Mesenchymal stem cell (in vitro differentiated cells and primary cell): ENCODE measurements at regions not wholly inside any gene's neighbourhood (a gene's known extent, or its start where the extent isn't known, plus 50 kb on each side); places are given as distances from the start of the nearest gene placed in this dataset.
A peak's percentile ranks its signal among the peaks of the same experiment; 100 is the strongest.

ENCODE experiments used
- DNase-seq: peaks from one replicate; pipeline ENCODE4 v3.0.0-alpha.2; 2013
- H2AFZ ChIP-seq: one replicate; pipeline ENCODE4 v1.6.1; 2013; ENCODE audit warnings: low read depth, mild to moderate bottlenecking, control low read depth, inconsistent platforms, low read length, moderate library complexity
- H2AK5ac ChIP-seq: 2 replicates; pipeline ENCODE4 v1.6.1; 2013; ENCODE audit warnings: low read length, moderate library complexity, mild to moderate bottlenecking, inconsistent platforms; ENCODE audit not compliant: severe bottlenecking
- H2BK120ac ChIP-seq: one replicate; pipeline ENCODE4 v1.6.1; 2013; ENCODE audit warnings: low read depth, mild to moderate bottlenecking, inconsistent platforms, low read length, moderate library complexity
- H2BK12ac ChIP-seq, 2 experiments: one replicate each; pipeline ENCODE4 v1.6.1; 2013; ENCODE audit warnings: inconsistent platforms in 2 of 2, low read length in 2 of 2, mild to moderate bottlenecking in 2 of 2, moderate library complexity in 2 of 2, control low read depth in 1 of 2
- H2BK15ac ChIP-seq: one replicate; pipeline ENCODE4 v1.6.1; 2013; ENCODE audit warnings: mild to moderate bottlenecking, low read depth, inconsistent platforms; ENCODE audit not compliant: poor library complexity, severe bottlenecking
- H2BK5ac ChIP-seq: 2 replicates; pipeline ENCODE4 v1.6.1; 2013; ENCODE audit warnings: low read depth, mild to moderate bottlenecking, low read length, control low read depth, inconsistent platforms; ENCODE audit not compliant: poor library complexity, severe bottlenecking
- H3K14ac ChIP-seq, 2 experiments: one replicate each; pipeline ENCODE4 v1.6.1; 2013; ENCODE audit warnings: inconsistent platforms in 2 of 2, low read length in 2 of 2, control low read depth in 1 of 2, mild to moderate bottlenecking in 1 of 2, moderate library complexity in 1 of 2
- H3K18ac ChIP-seq, 2 experiments: one replicate each; pipeline ENCODE4 v1.6.1; 2013; ENCODE audit warnings: inconsistent platforms in 2 of 2, low read length in 2 of 2, control low read depth in 1 of 2, low read depth in 1 of 2, mild to moderate bottlenecking in 1 of 2
- H3K23ac ChIP-seq, 2 experiments: one replicate each; pipeline ENCODE4 v1.6.1; 2013; ENCODE audit warnings: inconsistent platforms in 2 of 2, low read length in 2 of 2, mild to moderate bottlenecking in 2 of 2, moderate library complexity in 2 of 2, control low read depth in 1 of 2
- H3K27ac ChIP-seq: 2 replicates; pipeline ENCODE4 v1.5.1; 2013; ENCODE audit warnings: mild to moderate bottlenecking, moderate library complexity, low read length, control low read depth, inconsistent platforms; ENCODE audit not compliant: poor library complexity, severe bottlenecking
- H3K27me3 ChIP-seq, 2 experiments: 2 replicates each; pipeline versions ENCODE4 v1.6.1 to v1.7.0; 2013; ENCODE audit warnings: low read length in 2 of 2, mild to moderate bottlenecking in 2 of 2, moderate library complexity in 2 of 2, control low read depth in 1 of 2, inconsistent platforms in 1 of 2; ENCODE audit not compliant: control insufficient read depth in 1 of 2, insufficient read depth in 1 of 2
- H3K36me3 ChIP-seq, 2 experiments: 2 replicates each; pipeline versions ENCODE4 v1.6.1 to v1.7.0; 2013; ENCODE audit warnings: low read length in 2 of 2, control low read depth in 1 of 2, inconsistent platforms in 1 of 2, low read depth in 1 of 2, mild to moderate bottlenecking in 1 of 2; ENCODE audit not compliant: insufficient read depth in 2 of 2, control insufficient read depth in 1 of 2
- H3K4ac ChIP-seq, 2 experiments: one replicate each; pipeline ENCODE4 v1.6.1; 2013; ENCODE audit warnings: inconsistent platforms in 2 of 2, low read length in 2 of 2, mild to moderate bottlenecking in 2 of 2, moderate library complexity in 2 of 2, control low read depth in 1 of 2, low read depth in 1 of 2
- H3K4me1 ChIP-seq: 2 replicates; pipeline ENCODE4 v1.6.1; 2013; ENCODE audit warnings: low read depth, low read length, control low read depth; ENCODE audit not compliant: control insufficient read depth, insufficient read depth
- H3K4me2 ChIP-seq: 2 replicates; pipeline ENCODE4 v1.6.1; 2013; ENCODE audit warnings: low read length, mild to moderate bottlenecking, inconsistent platforms; ENCODE audit not compliant: poor library complexity, severe bottlenecking
- H3K4me3 ChIP-seq, 2 experiments: 2 replicates each; pipeline versions ENCODE4 v1.5.1 to v1.7.0; 2013; ENCODE audit warnings: low read length in 2 of 2, mild to moderate bottlenecking in 2 of 2, control low read depth in 1 of 2, low read depth in 1 of 2; ENCODE audit not compliant: insufficient read depth in 1 of 2
- H3K79me1 ChIP-seq: replicated peaks from 2 replicates; pipeline ENCODE4 v1.6.1; 2013; ENCODE audit warnings: mild to moderate bottlenecking, control low read depth, low read length, inconsistent platforms; ENCODE audit not compliant: poor library complexity, severe bottlenecking
- H3K9ac ChIP-seq: 2 replicates; pipeline ENCODE4 v1.7.0; 2013; ENCODE audit warnings: mild to moderate bottlenecking, low read length, moderate library complexity
- H3K9me3 ChIP-seq: 2 replicates; pipeline ENCODE4 v1.7.0; 2013; ENCODE audit warnings: mild to moderate bottlenecking, low read length; ENCODE audit not compliant: control insufficient read depth
- H4K8ac ChIP-seq: one replicate; pipeline ENCODE4 v1.6.1; 2013; ENCODE audit warnings: inconsistent platforms, mild to moderate bottlenecking, low read length, moderate library complexity
- H4K91ac ChIP-seq: one replicate; pipeline ENCODE4 v1.6.1; 2013; ENCODE audit warnings: mild to moderate bottlenecking, low read length, inconsistent platforms
- WGBS: methylation state at CpG from one replicate; pipeline ENCODE4 v1.1.7; 2013; ENCODE audit warnings: mixed read lengths; 5-methylcytosine and 5-hydroxymethylcytosine counted together

GRCh38 chr10:30738416-30738815, 108.9 kb upstream of the LYZL2 start:
- peak overlapping the region; percentile 29 to 71 for H3K18ac ChIP-seq
- H3K9ac ChIP-seq = no peak overlapping the region
- no peaks in the 10 kb centered on the region for H3K27me3 ChIP-seq
- peak overlapping the region; percentile 24 for H2AK5ac ChIP-seq
- H3K36me3 ChIP-seq = no peaks in the 10 kb centered on the region
- H2BK120ac ChIP-seq = no peak overlapping the region
- H3K4me3 ChIP-seq = no peak overlapping the region
- H3K4me2 ChIP-seq = no peak overlapping the region
- H3K4me1 ChIP-seq = peaks cover 3% of the 10 kb centered on the region
- H2BK15ac ChIP-seq = no peak overlapping the region
- H2BK5ac ChIP-seq = no peak overlapping the region
- peak overlapping the region; percentile 14 for H4K91ac ChIP-seq
- no peak overlapping the region for H2AFZ ChIP-seq
- WGBS = 90% methylated on average over 4 of the region's 4 CpGs
- peak overlapping the region in 1 of 2 experiments; percentile 13 for H3K4ac ChIP-seq
- no peak overlapping the region for H3K27ac ChIP-seq
- H3K23ac ChIP-seq = no peak overlapping the region
- DNase-seq = no peak
- peak overlapping the region; percentile 64 to 73 for H2BK12ac ChIP-seq
- H4K8ac ChIP-seq = no peak overlapping the region
- no peak overlapping the region for H3K14ac ChIP-seq
- no peaks in the 10 kb centered on the region for H3K9me3 ChIP-seq
- no peaks in the 10 kb centered on the region for H3K79me1 ChIP-seq

- Histone ChIP-seq H4K8ac (no peak overlapping the region), H3K9me3 (no peaks in the 10 kb centered on the region), H3K18ac (peak overlapping the region; percentile 58 to 71), H3K4me1 (peaks cover 3% of the 10 kb centered on the region), H2AFZ (no peak overlapping the region), H3K4me2 (no peak overlapping the region), H3K9ac (peak overlapping the region; percentile 62), H4K91ac (peak overlapping the region; percentile 52), H3K4me3 (no peak overlapping the region), H3K36me3 (no peaks in the 10 kb centered on the region), H2BK15ac (peak overlapping the region; percentile 39), H3K27me3 (no peaks in the 10 kb centered on the region), H2BK120ac (peak overlapping the region; percentile 82), H3K79me1 (no peaks in the 10 kb centered on the region), H3K4ac (peak overlapping the region; percentile 13 to 95), H2AK5ac (peak overlapping the region; percentile 24), H3K23ac (no peak overlapping the region), H2BK12ac (peak overlapping the region; percentile 64 to 73), H3K27ac (no peak overlapping the region), H3K14ac (peak overlapping the region in 1 of 2 experiments; percentile 9), H2BK5ac (no peak overlapping the region)
- 98% methylated on average over 11 of the region's 11 CpGs for WGBS
- no peak for DNase-seq
These were observed 108.4 kb upstream of the LYZL2 start for GRCh38 chr10:30737931-30738391.

GRCh38 chr10:30736685-30737232, 107.2 kb upstream of the LYZL2 start:
- Histone ChIP-seq H3K4me1 (peaks cover 3% of the 10 kb centered on the region), H4K91ac (no peak overlapping the region), H2BK120ac (peak overlapping the region; percentile 94), H4K8ac (no peak overlapping the region), H3K23ac (no peak overlapping the region), H3K27me3 (no peaks in the 10 kb centered on the region), H3K18ac (peak overlapping the region in 1 of 2 experiments; percentile 97), H2BK12ac (peak overlapping the region; percentile 28 to 85), H2AFZ (no peak overlapping the region), H3K4me2 (no peak overlapping the region), H2AK5ac (no peak overlapping the region), H3K9ac (peak overlapping the region; percentile 81), H3K14ac (no peak overlapping the region), H3K4me3 (no peak overlapping the region), H3K79me1 (no peaks in the 10 kb centered on the region), H3K36me3 (no peaks in the 10 kb centered on the region), H2BK15ac (no peak overlapping the region), H3K4ac (no peak overlapping the region), H3K27ac (peak overlapping the region; percentile 90), H3K9me3 (peaks cover 3% of the 10 kb centered on the region), H2BK5ac (peak overlapping the region; percentile 90)
- 3% methylated on average over 9 of the region's 10 CpGs for WGBS
- DNase-seq = peak; percentile 100

- peak overlapping the region; percentile 57 to 65 for H2BK12ac ChIP-seq
- H2BK120ac ChIP-seq = no peak overlapping the region
- no peak overlapping the region for H3K4me2 ChIP-seq
- no peaks in the 10 kb centered on the region for H3K79me1 ChIP-seq
- peak overlapping the region; percentile 2 for H2AFZ ChIP-seq
- H3K18ac ChIP-seq = peak overlapping the region in 1 of 2 experiments; percentile 85
- DNase-seq = no peak
- H3K23ac ChIP-seq = no peak overlapping the region
- H3K9ac ChIP-seq = no peak overlapping the region
- H3K27me3 ChIP-seq = no peaks in the 10 kb centered on the region
- H4K8ac ChIP-seq = no peak overlapping the region
- 81% methylated on average over 9 of the region's 9 CpGs for WGBS
- H4K91ac ChIP-seq = no peak overlapping the region
- peaks cover 3% of the 10 kb centered on the region for H3K4me1 ChIP-seq
- H3K4ac ChIP-seq = peak overlapping the region in 1 of 2 experiments; percentile 87
- H3K14ac ChIP-seq = peak overlapping the region in 1 of 2 experiments; percentile 57
- no peak overlapping the region for H3K4me3 ChIP-seq
- no peak overlapping the region for H2BK5ac ChIP-seq
- no peaks in the 10 kb centered on the region for H3K36me3 ChIP-seq
- no peak overlapping the region for H2BK15ac ChIP-seq
- H3K9me3 ChIP-seq = peaks cover 14% of the 10 kb centered on the region
- peak overlapping the region; percentile 7 for H2AK5ac ChIP-seq
- no peak overlapping the region for H3K27ac ChIP-seq
These were observed 105.3 kb upstream of the LYZL2 start for GRCh38 chr10:30734901-30735300.
